ENCODE measurements at regions not wholly inside any gene's neighbourhood (a gene's known extent, or its start where the extent isn't known, plus 50 kb on each side); places are given as distances from the start of the nearest gene placed in this dataset.
"Not testable (repeated sequence)": the region's sequence is repeated elsewhere in the genome, so short reads cannot be mapped to it uniquely, and the experiment has no call there.

- CTCF ChIA-PET; intact Hi-C loops (cut with micrococcal nuclease); H3K9me3 Mint-ChIP-seq; DNase-seq; H3K4me3 Mint-ChIP-seq; H3K27ac Mint-ChIP-seq; H3K36me3 Mint-ChIP-seq (ENCODE audit: low read depth); H3K4me1 Mint-ChIP-seq (ENCODE audit: low read depth): not testable (repeated sequence)
- peaks cover 19% of the 10 kb centered on the region for H3K27me3 Mint-ChIP-seq (ENCODE audit: low read depth)
Observed at GRCh38 chr21:31819692-31820091, 53.1 kb upstream of the HUNK start.

DNA sequence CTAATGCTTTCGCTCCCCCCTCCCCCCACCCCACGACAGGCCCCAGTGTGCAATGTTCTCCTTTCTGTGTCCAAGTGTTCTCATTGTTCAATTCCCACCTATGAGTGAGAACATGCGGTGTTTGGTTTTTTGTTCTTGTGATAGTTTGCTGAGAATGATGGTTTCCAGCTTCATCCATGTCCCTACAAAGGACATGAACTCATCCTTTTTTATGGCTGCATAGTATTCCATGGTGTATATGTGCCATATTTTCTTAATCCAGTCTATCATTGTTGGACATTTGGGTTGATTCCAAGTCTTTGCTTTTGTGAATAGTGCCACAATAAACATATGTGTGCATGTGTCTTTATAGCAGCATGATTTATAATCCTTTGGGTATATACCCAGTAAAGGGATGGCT lies 58.5 kb upstream of the HUNK start:
- CTCF ChIA-PET; H3K27ac Mint-ChIP-seq; H3K4me3 Mint-ChIP-seq; H3K36me3 Mint-ChIP-seq (ENCODE audit: low read depth); intact Hi-C loops (cut with micrococcal nuclease); H3K4me1 Mint-ChIP-seq (ENCODE audit: low read depth); H3K9me3 Mint-ChIP-seq; DNase-seq: not testable (repeated sequence)
- peaks cover 15% of the 10 kb centered on the region for H3K27me3 Mint-ChIP-seq (ENCODE audit: low read depth)

DNA sequence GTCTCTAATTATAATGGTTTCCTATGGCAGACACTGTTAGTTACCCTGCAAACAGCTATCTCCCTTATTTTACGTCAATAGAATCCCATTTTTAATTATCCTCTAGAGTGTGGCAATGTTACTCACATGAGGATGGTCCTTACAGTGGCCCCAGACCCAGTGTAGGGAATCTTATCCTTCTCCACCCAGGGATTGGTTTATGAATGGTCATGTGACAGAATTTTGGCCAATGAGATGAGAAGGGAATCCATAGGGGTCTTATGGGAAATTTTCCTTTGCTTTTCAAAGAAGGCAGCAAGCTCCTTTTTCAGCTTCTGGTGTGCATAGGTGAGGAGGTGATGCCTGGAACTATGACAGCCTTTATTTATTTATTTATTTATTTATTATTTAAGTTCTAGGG lies 59.0 kb upstream of the HUNK start:
- Mint-ChIP-seq H3K36me3 (ENCODE audit: low read depth) (no peaks in the 10 kb centered on the region), H3K27me3 (ENCODE audit: low read depth) (peaks cover 12% of the 10 kb centered on the region), H3K27ac (no peak overlapping the region), H3K9me3 (peaks cover 7% of the 10 kb centered on the region), H3K4me1 (ENCODE audit: low read depth) (no peaks in the 10 kb centered on the region), H3K4me3 (no peak overlapping the region)
- CTCF ChIA-PET = no interaction called here
- intact Hi-C loops (cut with micrococcal nuclease) = no loop called here
- DNase-seq = no peak

GRCh38 chr21:31804008-31804394 lies 68.8 kb upstream of the HUNK start:
- H3K9me3 Mint-ChIP-seq = no peaks in the 10 kb centered on the region
- intact Hi-C loops (cut with micrococcal nuclease) = no loop called here
- H3K27ac Mint-ChIP-seq = no peak overlapping the region
- no peak for DNase-seq
- no peaks in the 10 kb centered on the region for H3K4me1 Mint-ChIP-seq (ENCODE audit: low read depth)
- no peaks in the 10 kb centered on the region for H3K36me3 Mint-ChIP-seq (ENCODE audit: low read depth)
- peaks cover 8% of the 10 kb centered on the region for H3K27me3 Mint-ChIP-seq (ENCODE audit: low read depth)
- CTCF ChIA-PET = interaction anchor here (0.8 kb wide), 1 partner anchor 18 kb away, joined by 3 read pairs; no protein-coding TSS in a partner anchor
- H3K4me3 Mint-ChIP-seq = no peak overlapping the region

- Mint-ChIP-seq H3K4me3 (no peak overlapping the region), H3K27ac (no peak overlapping the region), H3K4me1 (ENCODE audit: low read depth) (no peaks in the 10 kb centered on the region), H3K27me3 (ENCODE audit: low read depth) (peaks cover 8% of the 10 kb centered on the region), H3K36me3 (ENCODE audit: low read depth) (no peaks in the 10 kb centered on the region), H3K9me3 (no peaks in the 10 kb centered on the region)
- no peak for DNase-seq
- CTCF ChIA-PET = interaction anchor here (0.8 kb wide), 1 partner anchor 17 kb away, joined by 3 read pairs; no protein-coding TSS in a partner anchor
- intact Hi-C loops (cut with micrococcal nuclease) = no loop called here
Observed at GRCh38 chr21:31803039-31804007, 69.5 kb upstream of the HUNK start.

DNA sequence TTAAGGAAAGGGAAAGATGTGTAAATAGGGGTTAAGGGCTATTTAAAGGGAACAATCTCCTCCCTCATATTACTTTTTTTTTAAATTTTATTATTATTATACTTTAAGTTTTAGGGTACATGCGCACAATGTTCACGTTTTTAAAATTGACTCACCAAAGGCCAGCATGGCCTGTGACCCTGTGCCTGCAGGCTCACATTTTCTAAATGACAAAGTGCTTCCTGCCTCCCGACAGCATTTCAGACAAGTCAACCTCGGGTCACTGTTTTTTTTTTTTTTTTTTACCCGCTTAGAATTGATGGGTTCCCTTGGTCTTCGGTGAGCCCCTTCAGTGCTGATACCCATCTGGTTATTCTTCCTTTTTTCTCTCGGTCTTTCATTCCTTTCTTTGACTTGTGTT lies 70.4 kb upstream of the SCAF4 start:
- intact Hi-C loops (cut with micrococcal nuclease) = no loop called here
- Mint-ChIP-seq H3K36me3 (ENCODE audit: low read depth) (no peaks in the 10 kb centered on the region), H3K4me1 (ENCODE audit: low read depth) (no peaks in the 10 kb centered on the region), H3K27me3 (ENCODE audit: low read depth) (peaks cover 8% of the 10 kb centered on the region), H3K9me3 (no peaks in the 10 kb centered on the region), H3K27ac (no peak overlapping the region), H3K4me3 (no peak overlapping the region)
- CTCF ChIA-PET = no interaction called here
- DNase-seq = no peak

DNA sequence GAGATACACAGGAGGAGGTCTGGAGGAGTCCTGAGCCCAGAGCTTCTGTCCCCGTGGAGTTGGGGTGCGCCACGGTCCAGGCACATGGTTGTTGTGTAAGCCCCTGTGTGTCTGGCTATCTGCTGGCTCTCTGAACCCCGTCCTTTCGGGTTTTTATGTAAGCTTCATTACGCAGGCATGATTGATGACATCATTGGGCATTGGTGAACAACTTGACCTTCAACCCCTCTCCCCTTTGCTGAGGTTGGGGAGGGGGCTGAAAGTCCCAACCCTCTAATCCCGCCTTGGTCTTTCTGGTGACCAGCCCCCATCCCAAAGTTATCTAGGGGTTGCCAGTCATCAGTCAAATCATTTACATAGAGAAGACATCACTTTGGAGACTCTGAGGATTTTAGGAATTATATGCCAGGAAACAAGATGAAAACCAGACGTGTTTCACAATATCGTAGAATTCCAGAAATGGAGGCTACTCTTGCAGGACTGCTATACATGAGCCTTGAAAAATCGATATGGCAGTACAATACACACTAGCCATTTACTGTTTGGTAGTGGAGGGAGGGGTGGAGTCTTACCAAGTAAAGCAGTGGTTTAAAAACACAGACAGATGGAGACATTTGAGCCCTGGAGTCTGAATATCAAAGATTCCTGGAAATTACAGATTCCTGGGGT lies 69.8 kb upstream of the SCAF4 start:
- no peak for DNase-seq
- Mint-ChIP-seq H3K27ac (no peak overlapping the region), H3K9me3 (no peaks in the 10 kb centered on the region), H3K4me1 (ENCODE audit: low read depth) (no peaks in the 10 kb centered on the region), H3K27me3 (ENCODE audit: low read depth) (peaks cover 8% of the 10 kb centered on the region), H3K4me3 (no peak overlapping the region), H3K36me3 (ENCODE audit: low read depth) (no peaks in the 10 kb centered on the region)
- CTCF ChIA-PET = interaction anchor here (0.5 kb wide), 1 partner anchor 20 kb away, joined by 4 read pairs; no protein-coding TSS in a partner anchor
- intact Hi-C loops (cut with micrococcal nuclease) = no loop called here

DNA sequence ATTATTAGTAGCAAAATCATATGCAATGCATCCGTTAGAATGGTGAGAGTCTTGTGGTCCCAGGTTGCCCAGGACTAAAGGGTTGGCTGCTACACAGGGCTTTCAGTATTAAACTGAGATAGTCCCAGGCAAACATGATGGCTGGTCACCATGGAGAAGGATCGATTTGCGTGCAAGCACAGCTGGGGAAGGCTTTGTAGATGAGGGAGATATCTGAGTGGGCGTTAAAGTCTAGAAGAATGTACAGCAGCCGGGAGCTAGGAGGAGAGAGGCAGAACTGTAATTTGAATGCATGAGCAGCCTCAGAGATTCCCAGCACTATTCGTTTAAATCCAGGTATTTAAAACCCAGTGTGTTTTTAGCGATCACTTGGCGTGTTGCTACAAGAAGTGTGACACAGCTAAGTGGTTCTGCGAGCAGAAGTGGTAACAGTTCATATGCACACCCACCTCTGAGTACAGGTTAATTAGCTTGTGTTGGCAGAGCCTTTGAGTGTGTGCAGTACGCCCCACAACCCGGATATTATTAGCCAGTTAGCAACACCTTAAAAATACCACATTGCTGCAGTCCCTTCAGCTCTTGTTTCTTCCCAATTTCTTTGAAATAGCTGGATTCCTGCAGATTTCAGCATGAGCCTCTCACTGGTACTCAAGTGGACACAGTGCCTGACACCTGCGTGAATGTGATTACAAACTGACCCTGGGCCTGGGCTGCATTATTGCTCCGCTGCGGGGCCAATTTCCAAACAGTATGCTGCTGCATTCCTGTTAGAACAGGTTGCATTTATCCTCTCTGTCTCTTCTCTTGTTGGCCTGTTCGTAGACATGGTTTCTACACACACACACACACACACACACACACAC lies 67.2 kb upstream of the SCAF4 start:
- Mint-ChIP-seq H3K9me3 (no peaks in the 10 kb centered on the region), H3K4me1 (ENCODE audit: low read depth) (no peaks in the 10 kb centered on the region), H3K4me3 (no peak overlapping the region), H3K27ac (no peak overlapping the region), H3K27me3 (ENCODE audit: low read depth) (peaks cover 8% of the 10 kb centered on the region), H3K36me3 (ENCODE audit: low read depth) (no peaks in the 10 kb centered on the region)
- CTCF ChIA-PET = interaction anchor here (0.5 kb wide), 1 partner anchor 281 kb away, joined by 3 read pairs; no protein-coding TSS in a partner anchor
- no peak for DNase-seq
- intact Hi-C loops (cut with micrococcal nuclease) = no loop called here

GRCh38 chr21:31795992-31796391 lies 64.1 kb upstream of the SCAF4 start:
- intact Hi-C loops (cut with micrococcal nuclease) = no loop called here

GRCh38 chr21:31790420-31790819 lies 58.5 kb upstream of the SCAF4 start:
- H3K4me3 Mint-ChIP-seq; H3K9me3 Mint-ChIP-seq; H3K4me1 Mint-ChIP-seq (ENCODE audit: low read depth); H3K36me3 Mint-ChIP-seq (ENCODE audit: low read depth); CTCF ChIA-PET; H3K27ac Mint-ChIP-seq; intact Hi-C loops (cut with micrococcal nuclease); DNase-seq; H3K27me3 Mint-ChIP-seq (ENCODE audit: low read depth): not testable (repeated sequence)

More at GRCh38 chr21:31795992-31796391, 64.1 kb upstream of the SCAF4 start:
- Mint-ChIP-seq H3K36me3 (ENCODE audit: low read depth) (no peaks in the 10 kb centered on the region), H3K9me3 (no peaks in the 10 kb centered on the region), H3K4me1 (ENCODE audit: low read depth) (no peaks in the 10 kb centered on the region), H3K27me3 (ENCODE audit: low read depth) (peaks cover 8% of the 10 kb centered on the region), H3K4me3 (no peak overlapping the region), H3K27ac (no peak overlapping the region)
- CTCF ChIA-PET = no interaction called here
- DNase-seq = no peak

DNA sequence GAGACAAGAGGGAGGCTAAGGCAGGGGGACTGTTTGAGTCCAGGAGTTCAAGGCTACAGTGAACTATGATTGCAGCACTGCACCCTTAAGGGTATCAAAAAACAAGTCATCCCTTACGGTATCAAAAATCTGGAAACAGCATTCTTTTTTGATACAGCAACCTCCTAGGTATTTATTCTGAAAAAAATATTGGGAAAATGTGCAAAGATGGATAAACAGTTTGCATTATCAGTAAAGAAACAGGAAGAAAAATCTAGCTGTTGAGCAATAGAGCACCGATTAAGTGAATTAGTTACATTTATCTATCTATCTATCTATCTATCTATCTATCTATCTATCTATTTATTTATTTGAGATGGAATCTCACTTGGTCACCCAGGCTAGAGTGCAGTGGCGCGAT lies 56.7 kb upstream of the SCAF4 start:
- Mint-ChIP-seq H3K4me3 (no peak overlapping the region), H3K27ac (no peak overlapping the region), H3K9me3 (no peaks in the 10 kb centered on the region), H3K4me1 (ENCODE audit: low read depth) (no peaks in the 10 kb centered on the region), H3K36me3 (ENCODE audit: low read depth) (no peaks in the 10 kb centered on the region), H3K27me3 (ENCODE audit: low read depth) (peaks cover 7% of the 10 kb centered on the region)
- CTCF ChIA-PET = interaction anchor here (0.6 kb wide), 1 partner anchor 1248 kb away, joined by 3 read pairs; no protein-coding TSS in a partner anchor
- intact Hi-C loops (cut with micrococcal nuclease) = no loop called here
- DNase-seq = no peak

DNA sequence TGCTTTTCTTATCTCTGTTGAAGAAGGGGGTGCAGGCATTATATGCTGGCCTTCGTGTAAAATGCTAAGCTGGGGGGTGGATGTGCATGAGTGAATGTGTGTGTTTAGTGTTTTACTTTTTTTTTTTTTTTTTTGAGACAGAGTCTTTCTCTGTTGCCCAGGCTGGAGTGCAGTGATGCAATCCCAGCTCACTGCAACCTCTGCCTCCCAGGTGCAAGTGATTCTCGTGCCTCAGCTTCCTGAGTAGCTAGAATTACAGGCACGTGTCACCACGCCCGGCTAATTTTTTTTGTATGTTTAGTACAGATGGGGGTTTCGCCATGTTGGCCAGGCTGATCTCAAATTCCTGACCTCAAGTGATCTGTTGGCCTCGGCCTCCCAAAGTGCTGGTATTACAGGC lies 55.8 kb upstream of the SCAF4 start:
- not testable (repeated sequence) for H3K4me3 Mint-ChIP-seq; H3K27ac Mint-ChIP-seq; H3K27me3 Mint-ChIP-seq (ENCODE audit: low read depth); H3K4me1 Mint-ChIP-seq (ENCODE audit: low read depth); H3K36me3 Mint-ChIP-seq (ENCODE audit: low read depth); DNase-seq; H3K9me3 Mint-ChIP-seq
- CTCF ChIA-PET = interaction anchor here (0.6 to 0.7 kb wide), 4 partner anchors 24 to 1249 kb away, joined by 3 to 6 read pairs (median 4); no protein-coding TSS in a partner anchor
- intact Hi-C loops (cut with micrococcal nuclease) = loop anchor here (2.0 kb wide), 1 partner anchor 85 kb away; the partner anchor contains the start of gene HUNK

Measured in activated naive CD4-positive, alpha-beta T cell treated with anti-CD3 and anti-CD28 coated beads for 36 hours (primary cell).